Stimulated activated CD4-positive, alpha-beta T cell treated with anti-CD3 and anti-CD28 coated beads, Interleukin-2, amount 100 ng/mL, for 48 hours (primary cell): ENCODE measurements at regions not wholly inside any gene's neighbourhood (a gene's known extent, or its start where the extent isn't known, plus 50 kb on each side); places are given as distances from the start of the nearest gene placed in this dataset.
"Not testable (repeated sequence)": the region's sequence is repeated elsewhere in the genome, so short reads cannot be mapped to it uniquely, and the experiment has no call there.

Experiments
- DNase-seq, 2 donors: peaks; one replicate each; pipeline ENCODE4 v3.0.0-alpha.2; 2020

- no peak for DNase-seq
Observed at GRCh38 chr17:37828651-37829124, 83.8 kb upstream of the HNF1B start.

- DNase-seq, result no peak
Observed at GRCh38 chr17:37827905-37828650, 83.2 kb upstream of the HNF1B start.

DNA sequence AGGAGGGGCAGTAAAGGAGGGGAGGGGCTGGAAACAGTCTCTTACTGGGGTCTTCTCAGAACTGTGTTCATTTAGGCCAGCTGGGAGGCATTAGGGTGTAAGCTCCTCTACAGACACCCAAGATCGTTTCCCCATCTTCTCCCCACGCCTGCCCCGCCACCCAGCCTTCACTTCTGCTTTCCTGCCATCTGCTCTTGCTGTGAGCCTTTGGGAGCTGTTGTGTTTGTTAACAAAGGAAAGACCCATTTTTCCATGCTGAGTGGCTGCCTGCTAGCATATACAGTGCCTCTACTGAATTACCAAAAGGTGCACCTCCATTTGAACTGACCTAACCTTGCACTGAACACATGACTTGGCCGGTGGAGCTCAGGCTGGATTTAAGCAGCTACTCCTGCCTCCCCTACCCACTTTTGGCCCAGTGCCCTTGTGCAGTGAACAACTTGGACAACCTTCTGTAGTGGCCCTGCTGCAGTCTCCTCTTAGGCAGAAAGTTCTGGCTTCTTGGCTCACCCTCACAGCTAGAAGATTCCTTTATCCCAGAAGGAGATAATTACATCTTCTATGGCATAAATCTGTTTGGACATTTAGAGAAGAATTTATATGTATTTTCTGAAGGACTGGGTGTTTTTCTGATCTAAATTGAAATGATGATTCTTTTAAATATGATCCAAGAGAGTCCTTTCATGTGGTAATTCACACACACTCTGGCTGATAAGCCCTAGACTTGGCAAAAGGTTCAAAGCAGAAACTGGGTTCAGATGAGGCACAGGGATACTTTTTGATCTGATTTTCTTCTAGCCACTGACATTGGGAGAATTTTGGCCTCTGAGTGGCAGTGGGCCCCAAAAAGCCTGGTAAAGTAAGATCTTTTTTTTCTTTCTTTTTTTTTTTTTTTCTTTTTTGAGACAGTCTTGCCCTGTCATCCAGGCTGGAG lies 81.9 kb upstream of the HNF1B start:
- DNase-seq, result no peak

DNA sequence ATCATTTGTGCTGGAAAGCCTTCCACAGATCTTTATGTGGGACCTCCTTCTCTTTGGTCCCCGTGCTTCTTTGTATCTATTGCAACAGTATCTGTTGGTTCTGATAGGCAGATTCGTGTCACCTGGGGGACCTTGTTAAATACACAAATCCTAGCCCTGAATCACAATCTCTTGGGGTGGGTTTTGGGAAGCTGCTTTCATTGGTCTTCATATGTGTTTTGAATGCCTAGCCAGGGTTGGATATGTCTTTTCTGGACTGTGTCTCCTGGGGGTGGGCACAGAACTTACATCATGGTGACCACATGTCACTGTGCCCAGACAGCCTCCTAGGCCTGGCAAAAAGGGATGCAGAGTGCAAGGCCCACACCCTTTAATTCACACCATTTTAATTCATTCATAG lies 81.0 kb upstream of the HNF1B start:
- DNase-seq, result no peak

DNA sequence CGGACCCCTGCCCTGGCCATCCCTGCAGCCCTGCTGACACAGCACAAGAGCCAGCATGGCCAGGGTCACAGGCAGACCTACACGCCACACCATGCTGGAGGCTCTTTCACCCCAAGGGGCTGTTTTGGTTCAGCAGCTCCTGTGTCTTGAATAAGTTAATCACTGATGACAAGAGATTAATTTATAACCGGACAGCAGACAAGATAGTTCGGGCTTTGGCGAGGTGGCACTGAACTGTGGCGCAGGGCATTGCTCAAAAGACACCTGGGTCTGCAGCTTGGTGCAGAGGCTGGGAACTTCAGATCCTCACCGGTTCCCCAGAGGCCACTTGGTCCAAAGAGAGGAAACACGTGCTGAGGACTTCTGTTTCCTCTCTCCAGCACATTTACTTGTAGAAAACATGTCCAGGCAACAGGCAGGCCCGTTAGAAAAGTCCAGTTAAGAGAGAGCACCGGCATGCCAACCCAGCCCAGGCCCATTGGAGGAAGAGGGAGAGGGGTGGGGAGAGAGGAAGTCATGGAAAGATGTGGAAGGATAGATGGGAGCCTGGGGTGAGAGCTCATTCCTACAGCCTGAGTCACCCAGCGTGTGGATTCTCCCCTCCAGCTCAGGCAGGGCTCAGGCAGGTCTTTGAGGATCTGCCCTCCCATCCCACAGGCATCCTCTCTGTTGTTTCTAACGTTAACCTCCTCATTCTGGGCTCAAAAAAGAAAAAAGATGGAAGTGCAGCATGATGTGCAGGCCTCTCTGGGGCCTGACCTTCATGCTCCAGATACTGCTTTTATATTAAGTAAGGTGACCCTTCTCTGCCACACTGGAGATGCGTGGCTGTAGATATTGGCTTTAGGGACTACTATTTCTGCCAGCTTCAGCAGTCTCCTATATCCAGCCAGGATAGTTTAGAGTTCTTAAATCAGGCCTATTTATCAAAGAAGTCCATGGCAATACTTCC lies 80.0 kb upstream of the HNF1B start:
- no peak for DNase-seq

DNA sequence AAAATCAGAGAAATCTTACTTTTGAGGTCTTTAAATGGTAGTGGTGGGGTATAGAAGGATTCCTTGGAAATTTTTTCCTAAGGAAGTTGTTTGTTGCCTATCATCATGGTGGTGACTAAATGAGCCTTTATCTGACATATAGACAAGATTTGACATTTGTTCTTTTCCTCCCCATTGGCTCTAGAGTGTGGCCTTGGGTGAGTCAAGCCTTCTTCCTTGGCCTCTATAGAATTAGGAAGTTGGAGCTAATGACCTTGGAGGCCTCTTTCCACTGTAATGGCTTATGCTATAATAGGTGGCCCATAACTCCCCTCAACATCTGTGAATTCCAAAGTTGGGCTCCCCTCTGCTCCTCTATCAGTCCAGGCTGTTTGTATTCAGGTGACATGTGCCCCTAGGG lies 79.1 kb upstream of the HNF1B start:
- no peak for DNase-seq

GRCh38 chr17:37820995-37821713 lies 76.3 kb upstream of the HNF1B start:
- DNase-seq, result no peak

DNA sequence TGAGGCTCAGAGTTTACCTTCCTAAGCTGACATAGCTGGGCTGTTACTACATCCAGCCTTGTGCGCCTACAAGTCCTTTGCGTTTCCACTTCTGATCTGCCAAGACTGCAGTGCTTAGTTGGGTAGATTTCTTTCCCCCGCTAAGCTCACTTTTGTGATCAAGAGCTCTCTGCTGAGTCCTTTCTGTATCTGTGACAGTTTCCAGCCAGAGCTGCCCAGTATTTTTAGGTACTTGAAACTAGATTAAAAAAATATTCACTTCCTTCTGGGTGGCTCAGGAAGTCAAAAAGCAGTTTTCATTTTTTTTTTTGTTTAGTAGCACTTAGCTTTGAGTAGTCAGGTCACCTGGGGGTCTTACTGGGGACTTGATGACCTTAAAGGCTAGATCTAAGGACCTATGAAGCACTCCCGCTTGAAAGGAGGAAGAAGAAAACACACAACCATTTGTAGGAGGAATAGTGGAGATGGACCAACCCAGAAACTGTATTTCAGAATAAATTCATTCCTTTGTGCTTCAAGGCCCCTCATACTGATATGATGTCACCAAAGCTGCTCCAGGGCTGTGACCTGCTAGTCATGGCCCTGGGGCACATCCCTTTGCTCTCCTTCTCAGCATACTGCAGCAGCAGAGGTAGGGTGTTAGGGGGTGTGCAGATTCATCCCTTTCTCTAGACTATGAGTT lies 75.6 kb upstream of the HNF1B start:
- no peak for DNase-seq

DNA sequence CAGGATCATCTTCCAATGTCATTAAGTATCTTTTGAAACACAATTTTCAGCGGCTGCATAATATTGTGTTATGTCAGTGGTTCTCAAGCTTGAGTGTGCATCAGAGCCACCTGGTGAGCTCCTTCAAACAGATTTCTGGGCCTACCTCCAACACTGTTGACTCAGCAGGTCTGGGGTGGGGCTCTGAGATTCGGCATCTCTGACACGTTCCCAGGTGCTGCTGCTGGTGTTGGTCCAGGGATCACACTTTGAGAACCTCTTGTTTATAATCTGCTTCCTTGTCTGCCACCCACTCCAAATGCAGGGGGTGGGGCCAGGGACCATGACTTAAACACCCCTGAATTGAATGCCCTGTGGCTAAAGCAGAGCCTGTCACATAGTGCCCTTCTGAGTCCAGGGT lies 73.8 kb upstream of the HNF1B start:
- no peak for DNase-seq

DNA sequence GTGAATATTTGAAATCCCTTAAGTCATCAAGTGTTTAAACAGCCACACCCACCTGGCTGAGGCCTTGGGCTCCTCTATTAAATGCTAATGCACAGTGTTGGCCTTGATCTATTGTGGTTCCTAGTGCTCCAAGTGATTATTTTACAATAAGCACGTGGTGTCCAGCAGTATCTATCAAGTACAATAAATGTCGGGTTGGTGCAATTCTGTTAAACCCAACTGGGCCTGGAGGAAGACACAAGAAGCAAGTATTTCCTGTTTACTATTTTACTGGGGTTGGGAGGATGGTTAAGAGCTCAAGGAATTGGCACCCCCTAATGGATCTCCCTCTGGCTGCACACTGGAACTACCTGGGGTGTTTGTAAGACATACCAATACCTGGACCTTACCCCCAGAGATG lies 72.1 kb upstream of the HNF1B start:
- DNase-seq, result no peak

- no peak for DNase-seq
Observed at GRCh38 chr17:37815536-37815935, 70.7 kb upstream of the HNF1B start.

DNA sequence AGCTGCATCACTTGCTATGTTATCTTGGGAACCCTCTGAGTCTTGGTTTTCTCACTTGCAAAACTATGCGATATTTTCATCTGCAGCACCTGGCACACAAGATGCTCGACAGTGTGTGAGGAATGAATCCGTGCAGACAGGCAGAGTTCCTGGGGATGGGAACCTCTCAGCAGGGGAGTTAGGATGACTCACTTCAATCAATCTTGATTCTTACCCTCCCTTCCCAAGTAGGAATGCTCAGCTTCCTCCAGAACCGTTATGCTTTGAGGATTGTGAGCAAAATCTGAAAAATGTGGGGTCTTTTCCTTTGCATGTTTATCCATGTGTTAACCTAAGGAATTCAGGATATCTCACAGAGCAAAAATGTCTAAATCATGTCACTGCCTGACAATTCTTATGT lies 68.9 kb upstream of the HNF1B start:
- no peak for DNase-seq

DNA sequence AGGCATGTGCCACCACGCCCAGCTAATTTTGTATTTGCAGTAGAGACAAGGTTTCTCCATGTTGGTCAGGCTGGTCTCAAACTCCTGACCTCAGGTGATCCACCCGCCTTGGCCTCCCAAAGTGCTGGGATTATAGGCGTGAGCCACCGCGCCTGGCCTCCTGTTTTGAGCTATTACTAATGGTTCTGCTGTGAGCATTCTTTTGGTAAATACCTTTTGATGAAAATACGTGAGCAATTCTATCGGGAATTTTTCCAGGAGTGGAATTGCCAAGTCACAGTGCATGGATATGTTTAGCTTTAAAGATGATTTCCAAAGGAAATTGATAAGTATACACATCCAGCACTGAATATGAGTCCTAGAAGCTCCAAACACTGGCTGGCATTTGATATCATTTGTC lies 64.0 kb upstream of the HNF1B start:
- not testable (repeated sequence) for DNase-seq

DNA sequence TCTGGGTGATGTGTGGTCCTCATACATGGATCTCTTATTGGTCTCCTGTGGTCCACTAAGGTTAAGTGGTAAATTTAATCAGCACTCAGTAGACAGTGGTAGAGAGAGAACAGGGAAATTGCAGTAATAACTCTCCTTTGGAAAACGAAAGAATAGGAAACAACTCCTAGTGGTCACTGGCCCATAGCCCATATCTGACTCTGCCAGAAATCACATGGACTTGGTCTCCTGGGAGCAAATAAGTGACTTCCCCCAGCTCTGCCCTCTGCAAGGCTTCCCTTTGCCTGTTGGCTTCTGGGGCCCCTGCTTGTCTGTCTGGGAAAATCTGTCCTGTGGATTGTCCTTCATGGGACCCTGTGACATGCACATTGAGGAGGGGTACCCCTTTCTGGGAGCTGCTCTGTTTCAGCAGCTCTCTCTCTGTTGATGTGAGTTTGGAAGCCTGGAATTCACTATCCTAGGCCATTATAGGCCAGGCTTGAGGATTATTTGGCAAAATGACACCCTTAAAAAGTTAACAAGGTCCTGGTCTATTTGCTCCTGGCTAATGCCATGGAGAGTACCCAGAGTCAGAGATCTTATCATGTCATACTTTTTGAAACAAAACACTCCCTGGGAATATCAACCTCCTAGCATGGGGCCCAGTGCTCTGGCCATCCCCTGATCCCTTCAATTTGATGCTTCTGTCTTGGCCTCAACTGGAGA lies 58.0 kb upstream of the HNF1B start:
- no peak for DNase-seq

- DNase-seq, result no peak
Observed at GRCh38 chr17:37802061-37802595, 57.3 kb upstream of the HNF1B start.

DNA sequence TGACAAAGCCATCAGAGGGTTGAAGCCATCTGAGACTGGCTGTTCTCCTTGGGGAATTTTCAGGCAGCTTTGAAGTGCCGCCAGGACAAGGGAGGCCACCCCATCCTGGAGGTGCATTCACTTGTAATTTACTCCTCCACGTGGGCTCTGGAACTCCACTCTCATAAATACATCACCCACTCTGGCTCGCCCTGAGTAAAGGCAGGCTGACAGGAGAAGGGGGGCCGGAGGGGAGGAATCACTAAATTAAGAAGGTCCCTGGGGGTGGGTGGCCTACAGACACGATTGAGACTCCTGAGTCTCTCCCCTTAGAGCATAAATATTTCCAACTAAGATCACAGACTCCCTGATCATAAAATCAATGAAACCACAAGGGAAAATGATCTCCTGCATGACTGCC lies 56.3 kb upstream of the HNF1B start:
- no peak for DNase-seq

DNA sequence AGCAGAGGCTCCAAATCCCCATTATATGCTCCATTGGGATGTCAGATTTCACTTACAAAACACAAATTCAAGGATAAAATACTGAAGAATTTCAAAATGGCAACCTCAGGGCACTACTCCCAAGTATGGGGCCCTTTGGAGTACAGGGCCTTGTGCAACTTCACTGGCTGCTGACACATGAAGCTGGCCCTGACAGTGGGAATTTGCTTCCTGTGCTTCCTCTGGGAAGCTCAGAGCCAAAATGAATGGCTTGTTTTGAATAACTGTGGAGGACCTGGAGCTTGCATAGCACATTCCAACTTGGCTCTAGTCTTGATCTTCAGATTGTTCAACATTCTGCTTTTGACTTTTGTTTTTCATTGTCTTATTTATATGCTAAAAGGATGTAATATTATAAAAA lies 52.3 kb upstream of the HNF1B start:
- DNase-seq, result no peak

GRCh38 chr17:37796076-37796475 lies 51.2 kb upstream of the HNF1B start:
- DNase-seq, result no peak
